H54 (cell line): ENCODE measurements at regions not wholly inside any gene's neighbourhood (a gene's known extent, or its start where the extent isn't known, plus 50 kb on each side); places are given as distances from the start of the nearest gene placed in this dataset.
"Not testable (repeated sequence)": the region's sequence is repeated elsewhere in the genome, so short reads cannot be mapped to it uniquely, and the experiment has no call there.

Source experiments
- DNase-seq: peaks from one replicate; pipeline ENCODE4 v3.0.0; 2011; ENCODE audit warnings: low spot score, mixed read lengths; ENCODE audit not compliant: insufficient read length
- FAIRE-seq: peaks from 3 replicates; lab custom pipeline; 2011; peaks lifted over from hg19 to GRCh38; lab: Jason Lieb, UNC
- POLR2A ChIP-seq: IDR thresholded peaks from 2 replicates; pipeline ENCODE4 v1.6.1; 2011; ENCODE audit warnings: low read depth, mild to moderate bottlenecking, low read length

- FAIRE-seq: no peak
- no peak for DNase-seq
- no peak for TF ChIP-seq POLR2A
Observed at GRCh38 chr10:109274681-109275080, 648.6 kb downstream of the XPNPEP1 start.

GRCh38 chr10:109270173-109270572 lies 653.1 kb downstream of the XPNPEP1 start:
- FAIRE-seq: no peak
- DNase-seq: no peak
- TF ChIP-seq POLR2A: no peak

DNA sequence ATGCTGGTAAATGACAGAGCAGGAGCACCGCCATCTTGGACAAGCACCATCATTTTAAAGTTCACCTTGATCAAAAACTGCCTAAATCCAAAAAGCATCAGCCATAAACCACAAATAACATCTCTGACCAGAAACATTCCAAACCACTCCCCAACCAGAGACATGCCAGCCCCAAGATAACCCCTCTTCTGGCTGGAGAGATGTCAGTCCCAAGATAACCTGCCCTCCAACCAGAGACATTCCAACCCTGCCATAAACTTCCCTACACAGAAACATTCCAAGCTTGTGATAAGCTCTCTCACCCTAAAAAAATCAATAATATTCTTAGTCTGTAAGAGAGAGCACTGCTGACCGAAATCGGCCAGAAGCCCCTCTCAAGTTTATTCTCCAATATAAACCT lies 659.3 kb downstream of the XPNPEP1 start:
- no peak for TF ChIP-seq POLR2A
- no peak for FAIRE-seq
- no peak for DNase-seq

DNA sequence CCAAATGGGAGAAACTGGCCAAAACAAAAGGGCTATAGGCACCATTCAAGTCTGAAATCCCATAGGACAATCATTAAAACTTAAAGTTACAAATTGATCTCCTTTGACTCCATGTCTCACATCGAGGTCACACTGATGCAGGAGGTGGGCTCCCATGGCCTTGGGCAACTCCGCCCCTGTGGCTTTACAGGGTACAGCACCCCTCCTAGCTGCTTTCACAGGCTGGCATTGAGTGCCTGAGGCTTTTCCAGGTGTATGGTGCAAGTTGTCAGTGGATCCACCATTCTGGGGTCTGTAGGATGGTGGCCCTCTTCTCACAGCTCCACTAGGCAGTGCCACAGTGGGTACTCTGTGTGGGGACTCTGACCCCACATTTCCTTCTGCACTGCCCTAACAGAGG lies 662.1 kb downstream of the XPNPEP1 start:
- TF ChIP-seq POLR2A: no peak
- no peak for DNase-seq

DNA sequence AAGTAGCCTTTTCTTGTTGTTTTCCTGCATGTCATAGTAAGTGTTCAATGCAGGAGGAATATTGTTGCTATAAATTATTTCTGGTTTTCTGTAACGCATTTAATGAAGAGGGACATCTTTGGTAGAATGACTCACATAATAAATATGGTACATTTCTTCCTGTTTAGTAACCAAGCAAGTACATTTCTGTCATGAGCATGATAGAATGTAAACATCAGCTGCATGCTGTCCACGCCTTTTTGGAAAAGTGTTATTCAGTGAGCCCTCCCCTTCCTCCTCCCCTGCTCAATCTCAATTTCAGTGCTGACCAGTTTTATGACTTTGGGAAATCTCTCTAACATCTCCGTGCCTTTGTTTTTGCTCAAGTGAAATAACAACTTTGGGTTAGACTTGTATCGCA lies 664.0 kb downstream of the XPNPEP1 start:
- no peak for TF ChIP-seq POLR2A
- FAIRE-seq (no peak), DNase-seq (no peak)

More for the DNA sequence above, 662.1 kb downstream of the XPNPEP1 start:
- FAIRE-seq: no peak

GRCh38 chr10:109253306-109253705 lies 670.0 kb downstream of the XPNPEP1 start:
- DNase-seq (no peak), FAIRE-seq (no peak)
- no peak for TF ChIP-seq POLR2A

DNA sequence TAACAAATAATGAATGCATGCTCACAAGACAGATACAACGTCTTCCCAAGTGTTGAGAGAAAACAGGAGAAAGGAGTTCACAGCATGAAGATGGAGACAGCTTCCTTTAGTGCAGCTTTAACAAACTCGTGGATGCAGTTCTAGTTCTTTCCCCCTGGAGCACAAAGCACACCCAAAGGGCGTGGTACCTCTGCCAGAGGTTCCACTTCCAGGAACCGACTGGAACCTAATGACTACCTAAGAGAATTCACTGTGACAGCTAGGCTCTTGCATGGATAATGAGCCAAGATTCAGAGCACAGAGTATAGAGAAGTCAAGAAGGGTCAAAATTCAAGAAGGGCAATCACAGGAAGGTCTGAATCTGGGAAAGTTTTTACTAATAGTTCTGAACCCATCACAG lies 673.2 kb downstream of the XPNPEP1 start:
- TF ChIP-seq POLR2A: no peak
- DNase-seq (no peak), FAIRE-seq (no peak)

GRCh38 chr10:109247814-109248213 lies 675.5 kb downstream of the XPNPEP1 start:
- DNase-seq (no peak), FAIRE-seq (no peak)
- no peak for TF ChIP-seq POLR2A

GRCh38 chr10:109245821-109246220 lies 677.5 kb downstream of the XPNPEP1 start:
- no peak for DNase-seq
- FAIRE-seq: no peak
- TF ChIP-seq POLR2A: no peak

DNA sequence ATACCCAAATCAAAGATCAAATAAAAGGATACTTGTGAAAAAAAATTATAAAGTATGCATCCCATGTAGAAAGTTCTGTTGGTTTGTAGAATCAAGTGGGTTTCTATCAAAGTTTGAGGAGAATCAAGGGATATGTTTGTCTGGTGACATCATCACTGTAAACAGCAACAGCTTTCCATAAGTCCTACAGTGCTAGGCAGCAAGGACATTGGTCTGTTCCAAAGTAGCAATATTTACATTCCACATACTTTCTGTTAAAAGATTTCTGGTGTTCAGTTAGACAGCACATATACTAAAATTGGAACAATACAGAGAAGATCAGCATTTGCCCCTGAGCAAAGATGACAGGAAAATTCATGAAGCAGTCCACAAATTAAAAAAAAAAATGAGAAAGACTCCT lies 683.9 kb downstream of the XPNPEP1 start:
- DNase-seq: no peak
- no peak for FAIRE-seq
- TF ChIP-seq POLR2A: no peak

DNA sequence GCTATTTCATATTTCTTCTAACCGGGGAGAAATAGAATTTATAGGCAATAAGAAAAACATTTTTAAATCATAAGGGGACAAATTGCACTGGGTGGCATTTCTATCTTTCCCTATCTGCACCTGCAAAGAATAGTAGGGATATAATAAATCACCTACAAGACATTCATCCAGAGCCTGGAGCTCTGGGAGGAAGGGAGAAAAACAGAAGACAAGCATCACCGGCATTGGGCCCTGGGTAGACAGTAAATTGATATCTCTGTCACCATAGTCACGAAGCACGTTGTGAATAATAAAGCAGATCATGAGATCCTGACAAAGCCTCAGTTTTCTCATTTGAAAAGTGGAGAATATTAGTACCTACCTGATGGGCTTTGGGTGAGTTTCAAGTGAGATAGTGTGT lies 685.6 kb downstream of the XPNPEP1 start:
- TF ChIP-seq POLR2A: no peak

DNA sequence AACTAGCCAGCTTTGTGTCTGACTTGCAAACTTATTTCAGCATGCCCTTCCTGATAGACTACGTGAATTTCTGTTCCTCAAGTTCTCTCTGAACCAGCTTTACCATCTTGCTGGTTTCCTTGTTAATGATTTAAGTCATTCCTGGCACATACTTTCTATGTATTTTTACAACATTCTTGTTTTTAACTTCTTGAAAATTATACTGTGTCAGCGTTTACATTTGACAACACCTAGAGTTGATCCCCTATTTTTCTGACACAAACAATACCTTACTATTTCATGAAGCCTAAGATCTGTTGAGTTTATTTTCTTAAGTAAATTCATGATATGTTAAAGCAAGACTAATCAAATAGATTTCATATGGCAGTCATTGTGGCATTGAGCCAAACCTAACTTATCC lies 686.3 kb downstream of the XPNPEP1 start:
- FAIRE-seq (no peak), DNase-seq (no peak)
- no peak for TF ChIP-seq POLR2A

More for the DNA sequence above, 685.6 kb downstream of the XPNPEP1 start:
- no peak for FAIRE-seq
- DNase-seq: no peak

GRCh38 chr10:109223533-109223932 lies 699.8 kb downstream of the XPNPEP1 start:
- FAIRE-seq, DNase-seq: not testable (repeated sequence)

DNA sequence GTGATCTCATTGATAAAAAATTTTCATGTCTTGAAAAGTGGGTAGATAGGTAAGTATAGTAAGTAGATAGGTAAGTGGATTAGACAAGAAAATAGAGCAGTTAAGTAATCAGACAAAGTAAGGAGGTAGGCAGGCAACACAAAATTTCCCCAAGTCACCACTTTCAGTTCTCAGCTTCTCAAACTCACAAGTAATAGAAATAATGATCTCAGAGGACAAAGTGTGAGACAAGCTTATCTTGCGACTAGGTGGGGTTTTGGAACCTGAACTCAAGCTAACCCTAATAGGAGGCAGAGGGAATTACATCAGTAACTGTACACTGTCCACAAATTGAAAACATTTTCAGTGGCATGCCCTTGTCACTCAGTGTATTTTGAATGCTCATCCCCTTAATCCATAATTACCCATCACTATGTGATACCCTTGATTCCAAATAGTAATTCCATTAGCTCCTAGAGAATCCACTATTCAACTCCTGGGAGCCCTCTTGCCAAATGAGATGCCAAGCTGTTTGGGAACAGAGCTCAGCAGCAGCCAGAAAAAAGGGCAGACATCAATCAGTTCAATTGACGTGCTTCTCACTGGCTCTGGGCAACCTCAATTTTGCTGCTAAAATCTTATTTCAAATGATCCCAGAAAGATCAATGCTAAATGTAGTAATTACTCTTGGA lies 703.2 kb downstream of the XPNPEP1 start:
- TF ChIP-seq POLR2A: no peak
- FAIRE-seq: no peak
- no peak for DNase-seq

- no peak for FAIRE-seq
- TF ChIP-seq POLR2A: no peak
- DNase-seq: no peak
Observed at GRCh38 chr10:109218207-109218606, 705.1 kb downstream of the XPNPEP1 start.
